IMR-90 (cell line): ENCODE measurements at regions not wholly inside any gene's neighbourhood (a gene's known extent, or its start where the extent isn't known, plus 50 kb on each side); places are given as distances from the start of the nearest gene placed in this dataset.

Experiments
- ATAC-seq: fragments of 200-7000 bp; cut with Tn5 transposase; 2 replicates; pipeline ENCODE4 v1.9.1; 2020; ENCODE audit warnings: low read depth, mild to moderate bottlenecking, moderate library complexity
- BruUV-seq: library from RNA; stranded (reverse); fragments of 400-500 nt; replicated peaks from 2 replicates; lab custom pipeline; 2021; lab: Mats Ljungman, UMichigan
- CTCF ChIA-PET: fragments of 300-600 bp; formaldehyde crosslinking; extraction: SDS; loops from one replicate; lab custom pipeline; 2021; ENCODE audit warnings: antibody characterized with exemption; lab: Yijun Ruan, JAX
- POLR2A ChIA-PET: fragments of 300-600 bp; sonication (Branson Sonifier 250); formaldehyde crosslinking; loops from one replicate; lab custom pipeline; 2022; ENCODE audit warnings: antibody characterized with exemption; ENCODE audit not compliant: unreplicated experiment; lab: Charles Lee
- DNase-seq: peaks from one replicate; pipeline ENCODE4 v3.0.0; 2013
- H2AFZ ChIP-seq: replicated peaks from 2 replicates; pipeline ENCODE3; 2013; ENCODE audit warnings: low read length, mild to moderate bottlenecking; ENCODE audit not compliant: poor library complexity
- H2AK5ac ChIP-seq: 2 replicates; pipeline ENCODE4 v1.6.1; 2013; ENCODE audit warnings: low read depth, low read length, inconsistent platforms
- H2AK9ac ChIP-seq: replicated peaks from 2 replicates; pipeline ENCODE3; 2013; ENCODE audit warnings: mild to moderate bottlenecking, low read depth, low read length, moderate library complexity; ENCODE audit not compliant: poor library complexity
- H2BK120ac ChIP-seq: 2 replicates; pipeline ENCODE4 v1.6.1; 2013; ENCODE audit warnings: low read depth, low read length, inconsistent platforms
- H2BK15ac ChIP-seq: 3 replicates; pipeline ENCODE4 v1.6.1; 2013; ENCODE audit warnings: low read depth, low read length, inconsistent platforms
- H2BK20ac ChIP-seq: 2 replicates; pipeline ENCODE4 v1.6.1; 2013; ENCODE audit warnings: low read depth, mild to moderate bottlenecking, inconsistent platforms, low read length, moderate library complexity
- H2BK5ac ChIP-seq: 2 replicates; pipeline ENCODE4 v1.6.1; 2013; ENCODE audit warnings: mild to moderate bottlenecking, low read depth, low read length, inconsistent platforms; ENCODE audit not compliant: poor library complexity, severe bottlenecking
- H3K14ac ChIP-seq: replicated peaks from 2 replicates; pipeline ENCODE4 v1.6.1; 2013; ENCODE audit warnings: low read depth, low read length, inconsistent platforms
- H3K18ac ChIP-seq: 2 replicates; pipeline ENCODE4 v1.6.1; 2013; ENCODE audit warnings: low read depth, low read length, control low read depth
- H3K23ac ChIP-seq: 2 replicates; pipeline ENCODE4 v1.6.1; 2013; ENCODE audit warnings: low read depth, low read length, inconsistent platforms
- H3K27ac ChIP-seq: 2 replicates; pipeline ENCODE4 v1.5.1; 2013; ENCODE audit warnings: mild to moderate bottlenecking, control low read depth, low read length; ENCODE audit not compliant: insufficient read depth
- H3K27me3 ChIP-seq: 2 replicates; pipeline ENCODE4 v1.6.1; 2013; ENCODE audit warnings: low read length; ENCODE audit not compliant: control insufficient read depth, insufficient read depth
- H3K36me3 ChIP-seq: 2 replicates; pipeline ENCODE4 v1.6.1; 2013; ENCODE audit warnings: low read length, mixed read lengths; ENCODE audit not compliant: control insufficient read depth, insufficient read depth
- H3K4ac ChIP-seq: 2 replicates; pipeline ENCODE4 v1.6.1; 2013; ENCODE audit warnings: low read depth, low read length, inconsistent platforms
- H3K4me1 ChIP-seq: 2 replicates; pipeline ENCODE4 v1.6.1; 2013; ENCODE audit warnings: low read length, mixed read lengths; ENCODE audit not compliant: control insufficient read depth, insufficient read depth
- H3K4me2 ChIP-seq: 2 replicates; pipeline ENCODE4 v1.6.1; 2013; ENCODE audit warnings: low read depth, mild to moderate bottlenecking, control low read depth, low read length, moderate library complexity
- H3K4me3 ChIP-seq: 2 replicates; pipeline ENCODE4 v1.5.1; 2013; ENCODE audit warnings: low read depth, mild to moderate bottlenecking, control low read depth, low read length, moderate library complexity; ENCODE audit not compliant: insufficient read depth
- H3K56ac ChIP-seq: 2 replicates; pipeline ENCODE4 v1.6.1; 2013; ENCODE audit warnings: low read length, inconsistent platforms; ENCODE audit not compliant: insufficient read depth; ENCODE audit errors: extremely low read depth
- H3K79me1 ChIP-seq, 2 experiments: 2 replicates each; pipeline ENCODE4 v1.6.1; 2013; ENCODE audit warnings: low read length in 2 of 2, inconsistent platforms in 1 of 2, low read depth in 1 of 2
- H3K9ac ChIP-seq: 2 replicates; pipeline ENCODE4 v1.6.1; 2013; ENCODE audit warnings: low read depth, low read length, control low read depth
- H3K9me1 ChIP-seq: 2 replicates; pipeline ENCODE4 v1.6.1; 2013; ENCODE audit warnings: low read length, inconsistent platforms; ENCODE audit not compliant: insufficient read depth
- H3K9me3 ChIP-seq: 2 replicates; pipeline ENCODE4 v1.6.1; 2013; ENCODE audit warnings: low read length; ENCODE audit not compliant: control insufficient read depth, insufficient read depth
- H4K20me1 ChIP-seq: 2 replicates; pipeline ENCODE4 v1.6.1; 2013; ENCODE audit warnings: low read length, inconsistent platforms; ENCODE audit not compliant: insufficient read depth
- H4K5ac ChIP-seq: 2 replicates; pipeline ENCODE4 v1.6.1; 2013; ENCODE audit warnings: mild to moderate bottlenecking, low read depth, low read length, control low read depth
- H4K8ac ChIP-seq, 2 experiments: 2 replicates each; pipeline ENCODE4 v1.6.1; 2013; ENCODE audit warnings: low read depth in 2 of 2, low read length in 2 of 2, control low read depth in 1 of 2, inconsistent platforms in 1 of 2
- H4K91ac ChIP-seq: 2 replicates; pipeline ENCODE4 v1.6.1; 2013; ENCODE audit warnings: low read depth, low read length, inconsistent platforms; ENCODE audit not compliant: insufficient read depth
- MAFK ChIP-seq: IDR thresholded peaks from 2 replicates; pipeline ENCODE4 v1.6.1; 2012; ENCODE audit warnings: low read depth, low read length, improper control_type of control experiment
- WGBS, 2 experiments: methylation state at CpG; one replicate each; pipeline versions ENCODE4 v1.1.5 to v1.1.7; 2013; ENCODE audit warnings: missing lambda C conversion rate in 2 of 2; ENCODE audit not compliant: insufficient read length in 1 of 2; ENCODE audit errors: extremely low coverage in 2 of 2; 5-methylcytosine and 5-hydroxymethylcytosine counted together
- dilution Hi-C: fragments of 300-500 bp; cut with HindIII; formaldehyde crosslinking; loops from one replicate; pipeline ENCODE4 v1.14.3; 2018; ENCODE audit warnings: low sequenced_read_pairs; ENCODE audit not compliant: unreplicated experiment
- in situ Hi-C: fragments of 300-500 bp; cut with MboI; formaldehyde crosslinking; loops from 3 replicates; pipeline ENCODE4 v1.14.3; 2019; ENCODE audit warnings: low sequenced_read_pairs, inconsistent platforms, mixed read lengths
- intact Hi-C: fragments of 100-400 bp; cut with micrococcal nuclease; formaldehyde crosslinking; loops from 2 replicates; pipeline ENCODE4 v1.10.0; 2022

DNA sequence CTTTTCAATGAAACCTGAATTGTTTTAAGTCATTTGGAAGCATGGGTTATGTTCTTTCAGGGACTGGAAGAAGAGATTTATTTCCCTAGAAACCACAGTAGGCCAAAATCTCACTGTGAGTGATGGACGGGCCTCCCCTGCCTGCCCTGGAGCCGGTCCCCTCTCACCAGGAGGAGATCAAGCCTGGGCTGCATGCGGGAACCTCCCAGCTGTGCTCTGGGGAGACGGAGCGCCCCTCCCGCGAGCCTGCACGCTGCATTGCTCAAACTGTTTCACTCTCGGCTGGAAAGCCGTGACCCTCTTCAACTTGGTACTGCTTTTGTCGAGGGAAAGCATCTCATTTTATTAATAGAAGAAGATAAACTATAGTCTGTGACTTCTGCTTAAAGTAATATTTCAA is 85.4 kb downstream of the IRX2 start:
- TF ChIP-seq MAFK = no peak
- Histone ChIP-seq H2AFZ (no peak overlapping the region), H2BK120ac (no peak overlapping the region), H4K8ac (no peak overlapping the region), H3K14ac (no peak overlapping the region), H3K27ac (no peak overlapping the region), H4K91ac (no peak overlapping the region), H3K9ac (no peak overlapping the region), H3K9me1 (no peaks in the 10 kb centered on the region), H2AK9ac (no peak overlapping the region), H2BK15ac (no peak overlapping the region), H3K4ac (no peak overlapping the region), H2BK20ac (no peak overlapping the region), H3K4me2 (no peak overlapping the region), H3K23ac (no peak overlapping the region), H3K4me1 (no peaks in the 10 kb centered on the region), H2BK5ac (no peak overlapping the region), H3K9me3 (peaks cover 36% of the 10 kb centered on the region), H2AK5ac (no peak overlapping the region), H3K27me3 (no peaks in the 10 kb centered on the region), H3K4me3 (no peak overlapping the region), H3K79me1 (no peaks in the 10 kb centered on the region), H3K18ac (no peak overlapping the region), H4K20me1 (no peaks in the 10 kb centered on the region), H3K36me3 (no peaks in the 10 kb centered on the region), H3K56ac (no peak overlapping the region), H4K5ac (no peak overlapping the region)
- dilution Hi-C loops = no loop called here
- POLR2A ChIA-PET = no interaction called here
- DNase-seq (no peak), ATAC-seq (no peak)
- CTCF ChIA-PET = no interaction called here
- intact Hi-C loops = no loop called here
- WGBS, 2 experiments = no CpG with 5 or more reads among the region's 11 CpGs
- BruUV-seq = no TSS peak
- in situ Hi-C loops = no loop called here
